Nephron progenitor cell (in vitro differentiated cells): ENCODE measurements at regions not wholly inside any gene's neighbourhood (a gene's known extent, or its start where the extent isn't known, plus 50 kb on each side); places are given as distances from the start of the nearest gene placed in this dataset.

Experiments used
- DNase-seq: peaks from one replicate; pipeline ENCODE4 v3.0.0; 2021
- H3K27ac Mint-ChIP-seq: 2 replicates; pipeline ENCODE4 v1.8.0; 2021; ENCODE audit warnings: mild to moderate bottlenecking, moderate library complexity, mixed read lengths
- H3K27me3 Mint-ChIP-seq: 2 replicates; pipeline ENCODE4 v1.8.0; 2021; ENCODE audit warnings: mild to moderate bottlenecking, low read depth, mixed read lengths; ENCODE audit not compliant: poor library complexity
- H3K36me3 Mint-ChIP-seq: 2 replicates; pipeline ENCODE4 v1.8.0; 2021; ENCODE audit warnings: low read depth, mixed read lengths
- H3K4me1 Mint-ChIP-seq: 2 replicates; pipeline ENCODE4 v1.8.0; 2021; ENCODE audit warnings: mixed read lengths
- H3K4me3 Mint-ChIP-seq: 2 replicates; pipeline ENCODE4 v1.8.0; 2021; ENCODE audit warnings: mild to moderate bottlenecking, moderate library complexity, mixed read lengths
- H3K9me3 Mint-ChIP-seq: 2 replicates; pipeline ENCODE4 v1.8.0; 2021; ENCODE audit warnings: mild to moderate bottlenecking, moderate library complexity, mixed read lengths
- TF ChIP-seq, protein P1 (sequence below): fragments of 200-600 bp; sonication (generic); IDR thresholded peaks from 2 replicates; pipeline ENCODE4 v1.5.0; 2021; ENCODE audit warnings: antibody characterized with exemption

GRCh38 chr9:21747175-21747574, 55.3 kb upstream of the MTAP start:
- TF ChIP-seq, protein P1, sequence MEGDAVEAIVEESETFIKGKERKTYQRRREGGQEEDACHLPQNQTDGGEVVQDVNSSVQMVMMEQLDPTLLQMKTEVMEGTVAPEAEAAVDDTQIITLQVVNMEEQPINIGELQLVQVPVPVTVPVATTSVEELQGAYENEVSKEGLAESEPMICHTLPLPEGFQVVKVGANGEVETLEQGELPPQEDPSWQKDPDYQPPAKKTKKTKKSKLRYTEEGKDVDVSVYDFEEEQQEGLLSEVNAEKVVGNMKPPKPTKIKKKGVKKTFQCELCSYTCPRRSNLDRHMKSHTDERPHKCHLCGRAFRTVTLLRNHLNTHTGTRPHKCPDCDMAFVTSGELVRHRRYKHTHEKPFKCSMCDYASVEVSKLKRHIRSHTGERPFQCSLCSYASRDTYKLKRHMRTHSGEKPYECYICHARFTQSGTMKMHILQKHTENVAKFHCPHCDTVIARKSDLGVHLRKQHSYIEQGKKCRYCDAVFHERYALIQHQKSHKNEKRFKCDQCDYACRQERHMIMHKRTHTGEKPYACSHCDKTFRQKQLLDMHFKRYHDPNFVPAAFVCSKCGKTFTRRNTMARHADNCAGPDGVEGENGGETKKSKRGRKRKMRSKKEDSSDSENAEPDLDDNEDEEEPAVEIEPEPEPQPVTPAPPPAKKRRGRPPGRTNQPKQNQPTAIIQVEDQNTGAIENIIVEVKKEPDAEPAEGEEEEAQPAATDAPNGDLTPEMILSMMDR = no peak
- Mint-ChIP-seq H3K36me3 (no peaks in the 10 kb centered on the region), H3K4me1 (peaks cover 14% of the 10 kb centered on the region), H3K27me3 (peaks cover 59% of the 10 kb centered on the region), H3K9me3 (no peaks in the 10 kb centered on the region), H3K4me3 (no peak overlapping the region), H3K27ac (no peak overlapping the region)
- DNase-seq = no peak

DNA sequence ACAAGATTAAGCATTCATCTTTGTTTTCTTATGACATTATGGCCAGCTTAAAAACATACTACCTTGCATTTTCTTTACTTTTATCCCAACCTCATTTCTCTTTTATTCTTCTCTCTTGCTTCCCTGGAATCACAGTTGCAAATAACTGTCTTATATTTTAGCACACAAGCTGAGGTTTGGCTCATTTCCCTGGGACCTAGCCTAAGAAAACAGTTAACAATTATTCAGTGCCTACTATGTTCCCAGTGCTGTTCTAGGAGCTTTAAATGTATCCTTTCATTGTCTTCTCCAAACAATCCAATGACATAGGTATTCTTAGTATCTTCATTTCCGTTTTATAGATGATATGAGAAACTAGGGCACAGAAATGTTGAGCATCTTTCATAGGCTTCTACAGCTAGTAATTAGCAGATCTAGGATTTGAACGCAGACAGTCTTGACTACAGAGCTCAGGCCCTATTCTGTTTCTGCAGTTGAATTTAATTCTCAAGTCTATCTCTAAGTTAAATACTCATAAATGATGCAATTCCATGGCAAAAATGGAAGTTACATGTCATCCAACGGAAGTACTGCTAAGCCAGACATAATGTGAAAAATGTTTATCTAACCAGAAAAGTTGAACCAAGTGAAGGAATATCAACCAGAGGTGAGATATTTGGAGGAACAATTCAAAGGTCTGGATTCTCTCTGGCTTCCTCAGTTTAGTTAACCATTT, 52.3 kb upstream of the MTAP start:
- H3K4me1 Mint-ChIP-seq = peaks cover 14% of the 10 kb centered on the region
- H3K27ac Mint-ChIP-seq = no peak overlapping the region
- peaks cover 41% of the 10 kb centered on the region for H3K27me3 Mint-ChIP-seq
- no peaks in the 10 kb centered on the region for H3K36me3 Mint-ChIP-seq
- no peak overlapping the region for H3K4me3 Mint-ChIP-seq
- DNase-seq = no peak
- TF ChIP-seq, protein P1 = no peak
- H3K9me3 Mint-ChIP-seq = no peaks in the 10 kb centered on the region

GRCh38 chr9:21751998-21752397, 50.4 kb upstream of the MTAP start:
- no peaks in the 10 kb centered on the region for H3K36me3 Mint-ChIP-seq
- TF ChIP-seq, protein P1 = no peak
- H3K4me1 Mint-ChIP-seq = peaks cover 6% of the 10 kb centered on the region
- H3K9me3 Mint-ChIP-seq = no peaks in the 10 kb centered on the region
- H3K27me3 Mint-ChIP-seq = peaks cover 47% of the 10 kb centered on the region
- DNase-seq = no peak
- no peak overlapping the region for H3K4me3 Mint-ChIP-seq
- H3K27ac Mint-ChIP-seq = peak overlapping the region; percentile 21
